B cell (primary cell): ENCODE measurements at regions not wholly inside any gene's neighbourhood (a gene's known extent, or its start where the extent isn't known, plus 50 kb on each side); places are given as distances from the start of the nearest gene placed in this dataset.

Experiments
- ATAC-seq: fragments of 200-7000 bp; cut with Tn5 transposase; one replicate; pipeline ENCODE4 v1.10.0; 2021; ENCODE audit warnings: low read depth, mild to moderate bottlenecking, moderate number of reproducible peaks, moderate library complexity
- CTCF ChIA-PET: fragments of 350-600 bp; sonication (Branson Sonifier 250); formaldehyde crosslinking; loops from one replicate; lab custom pipeline; 2021; ENCODE audit warnings: antibody characterized with exemption, inconsistent platforms; lab: Charles Lee
- POLR2A ChIA-PET: fragments of 350-600 bp; sonication (Branson Sonifier 250); formaldehyde crosslinking; loops from one replicate; lab custom pipeline; 2021; ENCODE audit warnings: antibody characterized with exemption; lab: Charles Lee
- DNase-seq: peaks from one replicate; pipeline ENCODE4 v3.0.0; 2013
- H2AFZ ChIP-seq: 2 replicates; pipeline ENCODE4 v1.6.1; 2012; ENCODE audit warnings: mild to moderate bottlenecking, low read depth, low read length; ENCODE audit not compliant: insufficient read depth, poor library complexity, severe bottlenecking
- H3K27ac ChIP-seq, 2 donors: 1 replicate in 1 of 2; 2 replicates in 1 of 2; pipeline ENCODE4 v1.5.1; 2012 to 2013; ENCODE audit warnings: low read length in 2 of 2, mild to moderate bottlenecking in 2 of 2, moderate library complexity in 1 of 2
- H3K27me3 ChIP-seq, 4 experiments: fragments of 200-600 bp in 1 of 4; sonication (generic) in 1 of 4; replicated peaks in 1 of 4; 1 replicate in 2 of 4; 2 replicates in 2 of 4; pipeline versions ENCODE4 v1.6.1 to v1.7.0; 2013 to 2016; ENCODE audit warnings: low read length in 3 of 4, mild to moderate bottlenecking in 2 of 4, mixed read lengths in 1 of 4, moderate library complexity in 1 of 4; ENCODE audit not compliant: insufficient read depth in 4 of 4, control insufficient read depth in 3 of 4; ENCODE audit errors: control extremely low read depth in 1 of 4
- H3K36me3 ChIP-seq, 2 experiments: replicated peaks in 1 of 2; 1 replicate in 1 of 2; 2 replicates in 1 of 2; pipeline versions ENCODE4 v1.6.1 to v1.7.1; 2013; ENCODE audit warnings: low read length in 1 of 2; ENCODE audit not compliant: insufficient read depth in 2 of 2, control insufficient read depth in 1 of 2; ENCODE audit errors: control extremely low read depth in 1 of 2, extremely low read depth in 1 of 2
- H3K4me1 ChIP-seq, 2 donors: fragments of 200-600 bp in 1 of 2; sonication (generic) in 1 of 2; 1 replicate in 1 of 2; 2 replicates in 1 of 2; pipeline versions ENCODE4 v1.5.1 to v1.6.1; 2013 to 2017; ENCODE audit warnings: low read length in 2 of 2; ENCODE audit not compliant: control insufficient read depth in 2 of 2, insufficient read depth in 2 of 2
- H3K4me2 ChIP-seq: replicated peaks from 2 replicates; pipeline ENCODE3; 2012; ENCODE audit warnings: mild to moderate bottlenecking, low read depth, low read length; ENCODE audit not compliant: poor library complexity, severe bottlenecking
- H3K4me3 ChIP-seq, 5 experiments: fragments of 200-600 bp in 1 of 5; sonication (generic) in 1 of 5; 1 replicate in 3 of 5; 2 replicates in 2 of 5; pipeline versions ENCODE4 v1.5.1 to v1.7.0; 2011 to 2016; ENCODE audit warnings: low read length in 4 of 5, mild to moderate bottlenecking in 4 of 5, low read depth in 2 of 5, control low read depth in 1 of 5, moderate library complexity in 1 of 5; ENCODE audit not compliant: insufficient read depth in 1 of 5; ENCODE audit errors: control extremely low read depth in 1 of 5, extremely low read depth in 1 of 5
- H3K79me2 ChIP-seq: fragments of 200-600 bp; sonication (generic); one replicate; pipeline ENCODE4 v1.6.0; 2016; ENCODE audit warnings: low read length; ENCODE audit not compliant: control insufficient read depth, insufficient read depth
- H3K9ac ChIP-seq: fragments of 200-600 bp; sonication (generic); 2 replicates; pipeline ENCODE4 v1.6.1; 2017; ENCODE audit warnings: mild to moderate bottlenecking, low read length, moderate library complexity
- H3K9me3 ChIP-seq, 3 donors: one replicate each; pipeline versions ENCODE4 v1.6.1 to v1.7.1; 2013; ENCODE audit warnings: low read length in 2 of 3; ENCODE audit not compliant: control insufficient read depth in 2 of 3, insufficient read depth in 1 of 3; ENCODE audit errors: control extremely low read depth in 1 of 3
- H4K20me1 ChIP-seq: 2 replicates; pipeline ENCODE4 v1.6.0; 2012; ENCODE audit warnings: mild to moderate bottlenecking, low read length; ENCODE audit not compliant: insufficient read depth, control insufficient read depth, poor library complexity, severe bottlenecking
- H3K27ac Mint-ChIP-seq: one replicate; pipeline ENCODE4 v1.8.0; 2021; ENCODE audit warnings: mixed read lengths
- H3K27me3 Mint-ChIP-seq: one replicate; pipeline ENCODE4 v1.8.0; 2021; ENCODE audit warnings: mixed read lengths
- H3K4me1 Mint-ChIP-seq: one replicate; pipeline ENCODE4 v1.8.0; 2021; ENCODE audit warnings: mixed read lengths
- H3K4me3 Mint-ChIP-seq: one replicate; pipeline ENCODE4 v1.8.0; 2021; ENCODE audit warnings: mixed read lengths
- H3K9me3 Mint-ChIP-seq: one replicate; pipeline ENCODE4 v1.8.0; 2022; ENCODE audit warnings: mixed read lengths; ENCODE audit not compliant: insufficient read depth
- EZH2 ChIP-seq: IDR thresholded peaks from 2 replicates; pipeline ENCODE4 v1.6.1; 2012; ENCODE audit warnings: borderline replicate concordance, low read depth, mild to moderate bottlenecking, moderate library complexity, low read length; ENCODE audit not compliant: insufficient read depth, poor library complexity, severe bottlenecking
- WGBS: methylation state at CpG from one replicate; pipeline ENCODE4 v1.1.5; 2013; ENCODE audit warnings: missing lambda C conversion rate; ENCODE audit not compliant: insufficient coverage; 5-methylcytosine and 5-hydroxymethylcytosine counted together
- intact Hi-C: fragments of 100-400 bp; cut with micrococcal nuclease; formaldehyde crosslinking; loops from one replicate; pipeline ENCODE4 v1.10.0; 2022
- TF ChIP-seq, protein P1 (sequence below): fragments of 200-600 bp; IDR thresholded peaks from one replicate; pipeline ENCODE4 v1.8.0; 2022; ENCODE audit warnings: antibody characterized with exemption, mild to moderate bottlenecking

DNA sequence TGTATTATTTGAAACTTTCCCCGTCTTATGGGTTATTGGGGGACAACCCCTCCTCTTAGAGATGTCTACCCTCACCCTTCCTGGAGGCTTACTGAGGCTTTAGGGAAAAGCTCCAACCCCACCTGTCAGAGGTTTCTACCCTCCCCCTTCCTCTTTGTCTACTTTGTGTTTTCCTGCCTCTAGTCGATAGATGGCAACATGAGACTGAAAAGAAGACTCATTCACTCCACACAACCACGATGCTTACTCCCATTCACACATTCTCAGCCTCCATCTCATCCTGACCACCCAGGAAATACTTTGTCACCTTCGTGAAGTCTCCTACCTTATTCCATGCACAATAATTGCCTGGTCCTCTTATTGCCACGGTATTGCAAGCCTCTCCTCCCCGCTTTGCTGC lies 72.4 kb upstream of the KDM5D start:
- H3K4me3 Mint-ChIP-seq: peak overlapping the region; percentile 32
- intact Hi-C loops: no loop called here
- peaks cover 3% of the 10 kb centered on the region for H3K4me1 Mint-ChIP-seq
- CTCF ChIA-PET: no interaction called here
- Histone ChIP-seq H2AFZ (no peak overlapping the region), H3K27ac (no peak overlapping the region), H3K9ac (no peak overlapping the region), H3K79me2 (no peaks in the 10 kb centered on the region), H3K27me3 (no peaks in the 10 kb centered on the region), H3K4me2 (no peak overlapping the region), H4K20me1 (no peaks in the 10 kb centered on the region), H3K4me1 (no peaks in the 10 kb centered on the region), H3K4me3 (no peak overlapping the region), H3K9me3 (no peaks in the 10 kb centered on the region), H3K36me3 (no peaks in the 10 kb centered on the region)
- WGBS: 0% methylated on average over 3 of the region's 6 CpGs
- H3K9me3 Mint-ChIP-seq: no peaks in the 10 kb centered on the region
- ATAC-seq (no peak), DNase-seq (peak; percentile 3)
- H3K27me3 Mint-ChIP-seq: peaks cover 11% of the 10 kb centered on the region
- H3K27ac Mint-ChIP-seq: no peak overlapping the region
- POLR2A ChIA-PET: no interaction called here
- TF ChIP-seq EZH2: no peak
- TF ChIP-seq, protein P1, sequence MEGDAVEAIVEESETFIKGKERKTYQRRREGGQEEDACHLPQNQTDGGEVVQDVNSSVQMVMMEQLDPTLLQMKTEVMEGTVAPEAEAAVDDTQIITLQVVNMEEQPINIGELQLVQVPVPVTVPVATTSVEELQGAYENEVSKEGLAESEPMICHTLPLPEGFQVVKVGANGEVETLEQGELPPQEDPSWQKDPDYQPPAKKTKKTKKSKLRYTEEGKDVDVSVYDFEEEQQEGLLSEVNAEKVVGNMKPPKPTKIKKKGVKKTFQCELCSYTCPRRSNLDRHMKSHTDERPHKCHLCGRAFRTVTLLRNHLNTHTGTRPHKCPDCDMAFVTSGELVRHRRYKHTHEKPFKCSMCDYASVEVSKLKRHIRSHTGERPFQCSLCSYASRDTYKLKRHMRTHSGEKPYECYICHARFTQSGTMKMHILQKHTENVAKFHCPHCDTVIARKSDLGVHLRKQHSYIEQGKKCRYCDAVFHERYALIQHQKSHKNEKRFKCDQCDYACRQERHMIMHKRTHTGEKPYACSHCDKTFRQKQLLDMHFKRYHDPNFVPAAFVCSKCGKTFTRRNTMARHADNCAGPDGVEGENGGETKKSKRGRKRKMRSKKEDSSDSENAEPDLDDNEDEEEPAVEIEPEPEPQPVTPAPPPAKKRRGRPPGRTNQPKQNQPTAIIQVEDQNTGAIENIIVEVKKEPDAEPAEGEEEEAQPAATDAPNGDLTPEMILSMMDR: no peak

DNA sequence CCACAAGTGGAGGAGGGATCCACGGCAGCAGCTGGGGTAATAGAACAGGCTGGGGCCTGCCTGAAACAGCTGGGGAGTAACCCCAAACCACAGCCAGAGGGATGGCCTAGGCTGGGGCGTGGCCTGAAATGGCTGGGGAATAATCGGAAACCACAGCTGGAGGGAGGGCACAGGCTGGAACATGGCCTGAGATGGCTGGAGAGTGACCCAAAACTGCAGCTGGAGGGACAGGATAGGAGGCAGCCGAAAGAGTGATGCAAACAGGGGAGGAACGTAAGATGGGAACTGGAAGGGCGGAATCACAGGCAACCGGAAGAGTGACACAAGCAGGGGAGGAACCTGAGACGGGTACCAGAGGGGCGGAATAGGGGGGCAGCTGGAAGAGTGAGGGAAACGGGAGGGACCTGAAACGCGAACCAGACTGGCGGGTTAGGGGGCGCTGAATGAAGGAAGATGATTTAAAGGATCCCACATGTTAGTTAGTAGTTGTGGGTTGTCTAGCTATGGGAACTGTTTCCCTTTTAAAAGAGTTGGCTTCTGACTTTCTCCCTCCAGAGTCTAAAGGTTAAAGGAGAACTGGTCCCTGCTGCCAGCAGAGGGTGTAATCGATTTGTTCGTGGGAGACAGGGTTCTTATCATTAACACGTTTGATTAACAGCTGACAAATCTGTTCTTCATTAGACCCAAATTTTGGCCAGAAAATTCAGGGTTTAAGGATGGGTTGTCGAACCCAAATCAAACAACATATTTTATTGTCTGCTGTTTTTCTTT lies 71.7 kb upstream of the KDM5D start:
- peak; percentile 2 for DNase-seq

More for the DNA sequence above, 71.7 kb upstream of the KDM5D start:
- intact Hi-C loops: no loop called here
- Histone ChIP-seq H3K9me3 (no peaks in the 10 kb centered on the region), H2AFZ (no peak overlapping the region), H3K27ac (no peak overlapping the region), H3K9ac (no peak overlapping the region), H3K79me2 (no peaks in the 10 kb centered on the region), H3K36me3 (no peaks in the 10 kb centered on the region), H3K4me2 (no peak overlapping the region), H3K27me3 (no peaks in the 10 kb centered on the region), H4K20me1 (no peaks in the 10 kb centered on the region), H3K4me3 (no peak overlapping the region), H3K4me1 (no peaks in the 10 kb centered on the region)
- TF ChIP-seq, protein P1: no peak
- no peak for TF ChIP-seq EZH2
- Mint-ChIP-seq H3K27me3 (peaks cover 11% of the 10 kb centered on the region), H3K4me3 (peak overlapping the region; percentile 39), H3K4me1 (peaks cover 3% of the 10 kb centered on the region), H3K9me3 (no peaks in the 10 kb centered on the region), H3K27ac (no peak overlapping the region)
- ChIA-PET CTCF (no interaction called here), POLR2A (no interaction called here)
- no peak for ATAC-seq
- 58% methylated on average over 7 of the region's 18 CpGs for WGBS
